ENCODE measurements at regions not wholly inside any gene's neighbourhood (a gene's known extent, or its start where the extent isn't known, plus 50 kb on each side); places are given as distances from the start of the nearest gene placed in this dataset.
"Not testable (repeated sequence)": the region's sequence is repeated elsewhere in the genome, so short reads cannot be mapped to it uniquely, and the experiment has no call there.

GRCh38 chr5:67870662-67871061 is 344.9 kb upstream of the PIK3R1 start:
- no peak for DNase-seq

GRCh38 chr5:67864335-67864734 is 351.2 kb upstream of the PIK3R1 start:
- not testable (repeated sequence) for DNase-seq

- no peak for DNase-seq
Measured at GRCh38 chr5:67858471-67859031, 357.0 kb upstream of the PIK3R1 start.

GRCh38 chr5:67857502-67857901 is 358.1 kb upstream of the PIK3R1 start:
- DNase-seq = no peak

- DNase-seq = no peak
Measured at GRCh38 chr5:67855523-67855922, 360.0 kb upstream of the PIK3R1 start.

GRCh38 chr5:67850906-67851305 is 364.6 kb upstream of the PIK3R1 start:
- DNase-seq = not testable (repeated sequence)

- no peak for DNase-seq
Measured at GRCh38 chr5:67844924-67845323, 370.6 kb upstream of the PIK3R1 start.

GRCh38 chr5:67842806-67843205 is 372.8 kb upstream of the PIK3R1 start:
- DNase-seq = no peak

GRCh38 chr5:67837225-67837624 is 378.3 kb upstream of the PIK3R1 start:
- DNase-seq = not testable (repeated sequence)

- DNase-seq = not testable (repeated sequence)
Measured at GRCh38 chr5:67836496-67836895, 379.1 kb upstream of the PIK3R1 start.

- DNase-seq = no peak
Measured at GRCh38 chr5:67831048-67831447, 384.5 kb upstream of the PIK3R1 start.

GRCh38 chr5:67827541-67827940 is 388.0 kb upstream of the PIK3R1 start:
- DNase-seq = no peak

- DNase-seq = no peak
Measured at GRCh38 chr5:67824852-67825251, 390.7 kb upstream of the PIK3R1 start.

GRCh38 chr5:67817652-67818051 is 397.9 kb upstream of the PIK3R1 start:
- no peak for DNase-seq

- no peak for DNase-seq
Measured at GRCh38 chr5:67816456-67816855, 399.1 kb upstream of the PIK3R1 start.

GRCh38 chr5:67815455-67816391 is 399.8 kb upstream of the PIK3R1 start:
- no peak for DNase-seq

- no peak for DNase-seq
Measured at GRCh38 chr5:67814569-67815311, 400.8 kb upstream of the PIK3R1 start.

- DNase-seq = no peak
Measured at GRCh38 chr5:67813877-67814539, 401.5 kb upstream of the PIK3R1 start.

- no peak for DNase-seq
Measured at GRCh38 chr5:67809589-67809988, 406.0 kb upstream of the PIK3R1 start.

GRCh38 chr5:67808340-67808739 is 407.2 kb upstream of the PIK3R1 start:
- DNase-seq = no peak

- no peak for DNase-seq
Measured at GRCh38 chr5:67807439-67807888, 408.1 kb upstream of the PIK3R1 start.

GRCh38 chr5:67806654-67807438 is 408.7 kb upstream of the PIK3R1 start:
- DNase-seq = no peak
